Vagina (tissue), 2 donors: ENCODE measurements at regions not wholly inside any gene's neighbourhood (a gene's known extent, or its start where the extent isn't known, plus 50 kb on each side); places are given as distances from the start of the nearest gene placed in this dataset.

Source experiments
- DNase-seq, 2 donors: peaks; one replicate each; pipeline ENCODE4 v3.0.0-alpha.2; 2017; ENCODE audit errors: extremely low spot score in 2 of 2
- H3K27ac ChIP-seq: fragments of 200-600 bp; sonication (generic); one replicate; pipeline ENCODE4 v1.5.1; 2019
- H3K27me3 ChIP-seq: fragments of 200-600 bp; sonication (generic); one replicate; pipeline ENCODE4 v1.5.1; 2019
- H3K36me3 ChIP-seq, 2 donors: fragments of 200-600 bp; sonication (generic); one replicate each; pipeline ENCODE4 v1.5.1; 2017 to 2019
- H3K4me1 ChIP-seq: fragments of 200-600 bp; sonication (generic); one replicate; pipeline ENCODE4 v1.5.1; 2019
- H3K4me3 ChIP-seq, 2 donors: fragments of 200-600 bp; sonication (generic); 1 replicate in 1 of 2; 2 replicates in 1 of 2; pipeline ENCODE4 v1.5.1; 2016 to 2019
- H3K9me3 ChIP-seq: fragments of 200-600 bp; sonication (generic); one replicate; pipeline ENCODE4 v1.5.1; 2019
- CTCF ChIP-seq, 3 experiments: fragments of 450-650 bp in 2 of 3; fragments of 200-600 bp in 1 of 3; sonication (generic) in 1 of 3; IDR thresholded peaks; one replicate each; pipeline ENCODE4 v1.5.1; 2017 to 2019; ENCODE audit warnings: antibody characterized with exemption in 3 of 3, mild to moderate bottlenecking in 2 of 3, moderate library complexity in 2 of 3
- POLR2A ChIP-seq, 2 donors: fragments of 450-650 bp; IDR thresholded peaks; one replicate each; pipeline ENCODE4 v1.6.1; 2017; ENCODE audit warnings: antibody characterized with exemption in 2 of 2, mild to moderate bottlenecking in 2 of 2, moderate library complexity in 2 of 2
- POLR2AphosphoS5 ChIP-seq, 2 donors: sonication (generic); formaldehyde crosslinking; IDR thresholded peaks; one replicate each; pipeline ENCODE4 v1.9.0; 2017; ENCODE audit warnings: antibody characterized with exemption in 2 of 2, mild to moderate bottlenecking in 2 of 2, low read depth in 1 of 2; ENCODE audit not compliant: insufficient read depth in 1 of 2
- intact Hi-C: fragments of 100-400 bp; cut with DNase I; formaldehyde crosslinking; loops from one replicate; pipeline ENCODE4 v1.15.1; 2023

GRCh38 chr1:217322834-217323233 is 308.1 kb downstream of the GPATCH2 start:
- Histone ChIP-seq H3K9me3 (no peaks in the 10 kb centered on the region), H3K27ac (no peak overlapping the region), H3K36me3 (no peaks in the 10 kb centered on the region), H3K4me3 (no peak overlapping the region), H3K4me1 (no peaks in the 10 kb centered on the region), H3K27me3 (no peaks in the 10 kb centered on the region)
- DNase-seq, result no peak
- intact Hi-C loops, result no loop called here
- TF ChIP-seq POLR2AphosphoS5 (IDR thresholded peaks at IDR 0.05; ENCODE audit: insufficient read depth in 1 of 2, low read depth in 1 of 2), result no peak
- no peak for TF ChIP-seq CTCF (IDR thresholded peaks at IDR 0.05)
- TF ChIP-seq POLR2A (IDR thresholded peaks at IDR 0.05), result no peak

DNA sequence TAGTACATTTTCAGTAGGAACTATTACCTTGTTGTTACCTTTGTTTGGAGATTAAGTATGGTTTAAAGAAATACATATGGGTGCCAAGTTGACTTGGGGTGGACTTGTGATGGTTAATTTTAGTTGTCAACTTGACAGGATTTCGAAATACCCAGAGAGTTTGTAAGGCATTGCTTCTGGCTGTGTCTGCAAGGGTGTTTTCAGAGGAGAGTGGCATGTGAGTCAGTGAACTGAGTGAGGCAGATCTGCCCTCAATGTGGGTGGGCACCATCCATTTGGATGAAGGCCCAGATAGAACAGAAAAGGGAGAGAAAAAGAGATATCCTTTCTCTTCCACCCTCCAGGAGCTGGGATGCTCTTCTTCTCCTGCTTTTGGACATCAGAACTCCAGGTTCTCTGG is 315.5 kb downstream of the GPATCH2 start:
- intact Hi-C loops, result no loop called here

GRCh38 chr1:217313096-217313495 is 317.8 kb downstream of the GPATCH2 start:
- Histone ChIP-seq H3K9me3 (no peaks in the 10 kb centered on the region), H3K4me1 (no peaks in the 10 kb centered on the region), H3K36me3 (no peaks in the 10 kb centered on the region), H3K27ac (no peak overlapping the region), H3K27me3 (no peaks in the 10 kb centered on the region), H3K4me3 (no peak overlapping the region)
- intact Hi-C loops, result no loop called here
- no peak for TF ChIP-seq POLR2AphosphoS5 (IDR thresholded peaks at IDR 0.05; ENCODE audit: insufficient read depth in 1 of 2, low read depth in 1 of 2)
- TF ChIP-seq CTCF (IDR thresholded peaks at IDR 0.05), result no peak
- TF ChIP-seq POLR2A (IDR thresholded peaks at IDR 0.05), result no peak
- DNase-seq, result no peak

More for the DNA sequence above, 315.5 kb downstream of the GPATCH2 start:
- Histone ChIP-seq H3K27me3 (no peaks in the 10 kb centered on the region), H3K9me3 (no peaks in the 10 kb centered on the region), H3K4me3 (no peak overlapping the region), H3K27ac (no peak overlapping the region), H3K36me3 (no peaks in the 10 kb centered on the region), H3K4me1 (no peaks in the 10 kb centered on the region)
- DNase-seq, result no peak
- TF ChIP-seq POLR2AphosphoS5 (IDR thresholded peaks at IDR 0.05; ENCODE audit: insufficient read depth in 1 of 2, low read depth in 1 of 2) (no peak), CTCF (IDR thresholded peaks at IDR 0.05) (no peak), POLR2A (IDR thresholded peaks at IDR 0.05) (no peak)

GRCh38 chr1:217311766-217312165 is 319.1 kb downstream of the GPATCH2 start:
- Histone ChIP-seq H3K4me1 (no peaks in the 10 kb centered on the region), H3K27me3 (no peaks in the 10 kb centered on the region), H3K4me3 (no peak overlapping the region), H3K36me3 (no peaks in the 10 kb centered on the region), H3K27ac (no peak overlapping the region), H3K9me3 (no peaks in the 10 kb centered on the region)
- no peak for DNase-seq
- TF ChIP-seq POLR2A (IDR thresholded peaks at IDR 0.05), result no peak
- no peak for TF ChIP-seq POLR2AphosphoS5 (IDR thresholded peaks at IDR 0.05; ENCODE audit: insufficient read depth in 1 of 2, low read depth in 1 of 2)
- TF ChIP-seq CTCF (IDR thresholded peaks at IDR 0.05), result no peak
- intact Hi-C loops, result no loop called here

GRCh38 chr1:217311269-217311668 is 319.6 kb downstream of the GPATCH2 start:
- Histone ChIP-seq H3K27ac (no peak overlapping the region), H3K36me3 (no peaks in the 10 kb centered on the region), H3K4me1 (no peaks in the 10 kb centered on the region), H3K9me3 (no peaks in the 10 kb centered on the region), H3K4me3 (no peak overlapping the region), H3K27me3 (no peaks in the 10 kb centered on the region)
- TF ChIP-seq POLR2A (IDR thresholded peaks at IDR 0.05) (no peak), POLR2AphosphoS5 (IDR thresholded peaks at IDR 0.05; ENCODE audit: insufficient read depth in 1 of 2, low read depth in 1 of 2) (no peak), CTCF (IDR thresholded peaks at IDR 0.05) (no peak)
- no peak for DNase-seq
- intact Hi-C loops, result no loop called here
